Mammary epithelial cell (primary cell): ENCODE measurements at regions not wholly inside any gene's neighbourhood (a gene's known extent, or its start where the extent isn't known, plus 50 kb on each side); places are given as distances from the start of the nearest gene placed in this dataset.

Experiments used
- EZH2 ChIP-seq: IDR thresholded peaks from 2 replicates; pipeline ENCODE4 v1.6.1; 2012; ENCODE audit warnings: low read length, inconsistent platforms, borderline replicate concordance
- TF ChIP-seq, protein P1 (sequence below), 2 donors: IDR thresholded peaks in 1 of 2; conservative IDR thresholded peaks in 1 of 2; 2 replicates each; pipeline ENCODE4 v1.5.1; 2011 to 2012; ENCODE audit warnings: inconsistent platforms in 2 of 2, low read length in 2 of 2, mild to moderate bottlenecking in 2 of 2, control low read depth in 1 of 2, low read depth in 1 of 2; ENCODE audit not compliant: insufficient read depth in 1 of 2; ENCODE audit errors: extremely low read depth in 1 of 2

GRCh38 chr13:77384999-77385398 is 58.1 kb upstream of the MYCBP2 start:
- TF ChIP-seq, protein P1, sequence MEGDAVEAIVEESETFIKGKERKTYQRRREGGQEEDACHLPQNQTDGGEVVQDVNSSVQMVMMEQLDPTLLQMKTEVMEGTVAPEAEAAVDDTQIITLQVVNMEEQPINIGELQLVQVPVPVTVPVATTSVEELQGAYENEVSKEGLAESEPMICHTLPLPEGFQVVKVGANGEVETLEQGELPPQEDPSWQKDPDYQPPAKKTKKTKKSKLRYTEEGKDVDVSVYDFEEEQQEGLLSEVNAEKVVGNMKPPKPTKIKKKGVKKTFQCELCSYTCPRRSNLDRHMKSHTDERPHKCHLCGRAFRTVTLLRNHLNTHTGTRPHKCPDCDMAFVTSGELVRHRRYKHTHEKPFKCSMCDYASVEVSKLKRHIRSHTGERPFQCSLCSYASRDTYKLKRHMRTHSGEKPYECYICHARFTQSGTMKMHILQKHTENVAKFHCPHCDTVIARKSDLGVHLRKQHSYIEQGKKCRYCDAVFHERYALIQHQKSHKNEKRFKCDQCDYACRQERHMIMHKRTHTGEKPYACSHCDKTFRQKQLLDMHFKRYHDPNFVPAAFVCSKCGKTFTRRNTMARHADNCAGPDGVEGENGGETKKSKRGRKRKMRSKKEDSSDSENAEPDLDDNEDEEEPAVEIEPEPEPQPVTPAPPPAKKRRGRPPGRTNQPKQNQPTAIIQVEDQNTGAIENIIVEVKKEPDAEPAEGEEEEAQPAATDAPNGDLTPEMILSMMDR (conservative IDR thresholded peaks at IDR 0.05 in 1 of 2, IDR thresholded peaks at IDR 0.05 in 1 of 2; ENCODE audit: extremely low read depth in 1 of 2, insufficient read depth in 1 of 2, low read depth in 1 of 2, low read length in 2 of 2) = no peak
- TF ChIP-seq EZH2 = no peak
